ENCODE measurements at regions not wholly inside any gene's neighbourhood (a gene's known extent, or its start where the extent isn't known, plus 50 kb on each side); places are given as distances from the start of the nearest gene placed in this dataset.
A peak's percentile ranks its signal among the peaks of the same experiment; 100 is the strongest.

DNA sequence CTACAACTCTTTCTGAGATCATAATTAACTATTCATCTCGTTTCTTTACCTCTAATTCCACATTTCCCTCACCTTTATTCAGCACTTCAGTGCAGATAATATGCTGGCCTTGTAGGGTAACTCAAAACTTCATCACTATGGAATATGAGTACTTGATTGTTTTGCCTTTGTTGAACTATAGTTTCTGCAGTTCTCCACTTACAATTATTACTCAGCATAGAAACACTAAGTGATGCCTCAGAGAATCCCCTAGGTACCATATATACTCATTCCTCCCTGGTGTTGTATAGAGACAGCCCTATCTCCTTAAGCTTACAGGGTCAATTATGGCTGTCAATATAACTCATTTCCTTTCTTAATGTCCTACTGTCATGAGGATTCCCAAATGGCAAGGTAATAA is 380.6 kb upstream of the RBMS3 start:
- no peak overlapping the region for H3K4me3 ChIP-seq (ENCODE audit: insufficient read depth, low read depth, low read length)
- H3K27me3 ChIP-seq (ENCODE audit: control insufficient read depth, insufficient read depth, low read length): no peaks in the 10 kb centered on the region
- no peaks in the 10 kb centered on the region for H3K36me3 ChIP-seq (replicated peaks; ENCODE audit: control insufficient read depth, insufficient read depth, low read length)
- DNase-seq: no peak

- Histone ChIP-seq H3K4me3 (ENCODE audit: insufficient read depth, low read depth, low read length) (no peak overlapping the region), H3K36me3 (replicated peaks; ENCODE audit: control insufficient read depth, insufficient read depth, low read length) (no peaks in the 10 kb centered on the region), H3K27me3 (ENCODE audit: control insufficient read depth, insufficient read depth, low read length) (no peaks in the 10 kb centered on the region)
- DNase-seq: no peak
Measured at GRCh38 chr3:28901018-28901417, 379.9 kb upstream of the RBMS3 start.

DNA sequence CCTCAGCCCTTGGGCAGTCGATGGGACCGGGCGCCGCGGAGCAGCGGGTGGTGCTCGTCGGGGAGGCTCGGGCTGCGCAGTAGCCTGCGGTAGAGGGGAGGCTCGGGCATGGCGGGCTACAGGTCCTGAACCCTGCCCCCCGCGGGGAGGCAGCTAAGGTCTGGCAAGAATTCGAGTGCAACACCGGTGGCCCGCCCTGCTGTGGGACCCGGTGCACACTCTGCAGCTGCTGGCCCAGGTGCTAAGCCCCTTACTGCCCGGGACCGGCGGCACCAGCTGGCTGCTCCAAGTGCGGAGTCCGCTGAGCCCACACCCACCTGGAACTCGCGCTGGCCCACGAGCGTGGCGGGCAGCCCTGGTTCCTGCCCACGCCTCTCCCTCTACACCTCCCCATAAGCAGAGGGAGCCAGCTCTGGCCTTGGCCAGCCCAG is 377.7 kb upstream of the RBMS3 start:
- H3K4me3 ChIP-seq (ENCODE audit: insufficient read depth, low read depth, low read length): no peak overlapping the region
- no peak for DNase-seq
- no peaks in the 10 kb centered on the region for H3K36me3 ChIP-seq (replicated peaks; ENCODE audit: control insufficient read depth, insufficient read depth, low read length)
- no peaks in the 10 kb centered on the region for H3K27me3 ChIP-seq (ENCODE audit: control insufficient read depth, insufficient read depth, low read length)

DNA sequence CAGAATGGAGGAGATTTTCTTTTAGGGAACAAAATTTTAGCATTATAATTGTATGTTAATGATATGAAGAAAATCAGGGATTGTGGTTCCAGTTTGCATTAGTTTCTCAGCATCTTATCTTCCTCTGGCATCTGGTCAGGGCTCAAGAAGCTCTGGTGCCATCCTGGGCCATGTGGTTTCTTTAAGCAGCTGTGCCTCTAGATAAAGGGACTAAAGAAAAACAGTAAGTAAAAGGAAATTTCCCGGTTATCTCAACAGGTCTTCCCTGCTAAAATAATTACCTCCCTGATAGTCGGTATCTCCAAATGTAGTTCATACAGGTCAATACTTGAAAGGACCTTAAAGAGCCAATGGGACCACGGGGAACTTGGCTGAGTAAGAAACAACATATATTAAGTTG is 375.1 kb upstream of the RBMS3 start:
- Histone ChIP-seq H3K27me3 (ENCODE audit: control insufficient read depth, insufficient read depth, low read length) (no peaks in the 10 kb centered on the region), H3K4me3 (ENCODE audit: insufficient read depth, low read depth, low read length) (no peak overlapping the region), H3K36me3 (replicated peaks; ENCODE audit: control insufficient read depth, insufficient read depth, low read length) (no peaks in the 10 kb centered on the region)
- DNase-seq: no peak

DNA sequence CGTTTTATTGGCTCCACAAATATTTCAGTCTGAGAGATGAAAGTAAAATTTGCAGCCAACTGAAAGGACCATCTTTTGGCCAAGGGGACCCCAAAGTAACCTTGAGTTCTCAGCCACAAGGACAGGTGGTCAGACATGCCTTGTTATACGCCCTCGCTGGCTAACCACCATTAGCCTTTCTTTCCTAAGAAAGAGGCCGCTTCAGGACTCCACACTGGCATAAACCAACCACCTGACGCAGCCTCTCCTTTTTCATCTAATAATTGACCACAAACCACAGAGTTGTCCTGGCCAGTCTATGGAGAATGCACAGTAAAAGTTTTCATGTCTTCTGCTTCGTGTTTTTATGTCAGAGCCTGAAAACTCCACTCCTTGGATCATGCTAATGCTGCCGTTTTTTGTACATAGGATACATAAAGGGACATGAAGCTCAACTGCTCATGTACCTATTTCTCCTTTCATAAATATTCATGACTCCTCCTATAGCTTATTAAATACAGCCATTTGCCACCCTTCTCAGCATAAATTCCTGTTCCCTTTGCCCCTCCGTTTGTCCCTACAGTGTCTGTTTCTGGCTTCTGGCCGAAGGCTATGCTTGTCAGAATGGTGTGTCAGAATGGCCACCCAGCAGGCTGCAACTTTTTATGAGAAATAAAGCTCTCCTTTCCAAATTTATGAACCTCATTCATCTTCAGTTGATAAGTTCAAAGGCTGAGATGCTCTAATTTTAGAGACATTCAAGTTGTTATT is 374.1 kb upstream of the RBMS3 start:
- DNase-seq: no peak
- no peaks in the 10 kb centered on the region for H3K36me3 ChIP-seq (replicated peaks; ENCODE audit: control insufficient read depth, insufficient read depth, low read length)
- H3K27me3 ChIP-seq (ENCODE audit: control insufficient read depth, insufficient read depth, low read length): no peaks in the 10 kb centered on the region
- H3K4me3 ChIP-seq (ENCODE audit: insufficient read depth, low read depth, low read length): no peak overlapping the region

DNA sequence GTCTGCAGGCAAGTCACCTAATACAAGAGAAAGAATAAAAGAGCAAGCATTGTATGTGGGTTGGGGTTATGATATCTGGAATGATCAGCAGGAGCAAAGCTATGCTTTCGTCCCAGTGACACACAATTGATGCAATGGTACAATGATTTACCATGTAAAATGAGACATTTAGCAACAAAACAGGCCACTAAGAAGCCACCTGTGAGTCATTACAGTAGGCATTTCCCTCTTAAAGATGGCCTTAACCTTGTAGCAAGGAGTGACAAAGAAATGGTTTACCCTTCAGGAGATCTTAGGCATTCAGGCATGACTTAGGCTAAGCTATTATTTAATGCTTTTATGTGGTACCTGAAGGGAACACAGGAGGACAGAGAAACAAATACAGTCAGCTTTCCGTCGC is 373.3 kb upstream of the RBMS3 start:
- no peaks in the 10 kb centered on the region for H3K36me3 ChIP-seq (replicated peaks; ENCODE audit: control insufficient read depth, insufficient read depth, low read length)
- H3K4me3 ChIP-seq (ENCODE audit: insufficient read depth, low read depth, low read length): no peak overlapping the region
- H3K27me3 ChIP-seq (ENCODE audit: control insufficient read depth, insufficient read depth, low read length): no peaks in the 10 kb centered on the region
- DNase-seq: no peak

DNA sequence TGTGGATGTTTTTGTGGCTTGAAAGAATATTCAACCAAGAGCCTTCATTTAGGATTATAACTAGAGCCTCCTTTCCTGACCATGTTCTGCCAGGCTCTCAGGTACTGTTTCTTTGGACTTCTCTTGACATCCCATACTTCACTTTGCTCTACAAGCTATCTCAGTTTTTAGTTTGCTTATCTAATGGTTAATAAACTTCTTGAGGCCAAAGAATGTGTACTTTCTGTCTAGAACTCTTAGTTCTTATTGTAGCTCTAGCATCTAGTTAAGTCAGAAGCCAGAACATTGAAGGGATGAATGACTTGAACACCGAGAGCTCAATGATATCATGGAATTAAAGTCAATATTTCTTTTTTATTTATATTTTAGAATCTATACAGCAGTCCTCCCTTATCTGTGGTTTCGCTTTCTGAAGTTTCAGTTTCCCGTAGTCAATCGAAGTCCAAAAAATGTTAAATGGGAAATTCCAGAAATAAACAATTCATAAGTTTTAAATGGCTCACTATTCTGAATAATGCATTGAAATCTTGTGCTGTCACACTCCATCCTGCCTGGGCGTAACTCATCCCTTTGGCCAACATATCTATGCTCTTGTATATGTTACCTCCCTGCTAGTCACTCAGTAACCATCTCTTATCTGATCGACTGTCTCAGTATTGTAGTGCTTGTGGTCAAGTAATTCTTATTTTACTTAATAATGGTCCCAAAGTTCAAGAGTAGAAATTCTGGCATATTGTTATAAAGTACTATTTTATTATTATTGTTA is 368.6 kb upstream of the RBMS3 start:
- Histone ChIP-seq H3K36me3 (replicated peaks; ENCODE audit: control insufficient read depth, insufficient read depth, low read length) (no peaks in the 10 kb centered on the region), H3K4me3 (ENCODE audit: insufficient read depth, low read depth, low read length) (no peak overlapping the region), H3K27me3 (ENCODE audit: control insufficient read depth, insufficient read depth, low read length) (no peaks in the 10 kb centered on the region)
- DNase-seq: no peak

DNA sequence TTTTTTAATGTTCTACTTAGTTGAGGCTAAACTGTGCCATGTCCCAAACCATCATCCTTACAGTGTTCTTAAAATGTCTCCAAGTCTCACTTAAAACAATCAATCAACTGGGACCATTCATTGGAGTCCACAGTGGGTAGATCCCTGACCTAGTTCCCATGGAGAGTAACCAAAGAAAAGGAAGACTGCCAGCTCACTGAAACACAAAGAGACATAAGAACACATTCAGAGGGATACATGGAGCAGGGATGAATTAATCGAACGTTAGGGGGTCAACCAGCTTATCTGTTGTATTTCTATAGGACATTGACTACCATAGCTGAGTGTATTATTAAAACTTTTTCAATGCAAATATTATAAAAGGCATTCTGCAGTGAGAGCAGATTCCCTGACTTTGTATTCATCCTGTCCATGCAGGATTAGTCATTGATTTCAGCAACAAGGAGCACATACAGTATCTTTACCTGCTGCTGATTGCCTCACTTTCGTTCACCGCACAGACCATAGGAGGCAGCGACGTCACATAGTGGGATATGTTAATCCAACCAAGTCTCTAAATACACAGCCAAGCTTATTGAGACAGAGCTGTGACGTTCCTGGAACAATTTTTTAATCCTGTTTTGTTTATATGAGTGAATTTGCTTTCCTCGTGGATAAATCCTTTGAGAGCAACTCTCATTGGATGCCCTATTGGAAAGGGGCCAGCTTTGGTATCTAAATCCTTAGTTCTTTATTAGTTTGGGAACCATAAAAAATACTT is 364.9 kb upstream of the RBMS3 start:
- no peak overlapping the region for H3K4me3 ChIP-seq (ENCODE audit: insufficient read depth, low read depth, low read length)
- DNase-seq: peak; percentile 16
- no peaks in the 10 kb centered on the region for H3K27me3 ChIP-seq (ENCODE audit: control insufficient read depth, insufficient read depth, low read length)
- H3K36me3 ChIP-seq (replicated peaks; ENCODE audit: control insufficient read depth, insufficient read depth, low read length): no peaks in the 10 kb centered on the region

DNA sequence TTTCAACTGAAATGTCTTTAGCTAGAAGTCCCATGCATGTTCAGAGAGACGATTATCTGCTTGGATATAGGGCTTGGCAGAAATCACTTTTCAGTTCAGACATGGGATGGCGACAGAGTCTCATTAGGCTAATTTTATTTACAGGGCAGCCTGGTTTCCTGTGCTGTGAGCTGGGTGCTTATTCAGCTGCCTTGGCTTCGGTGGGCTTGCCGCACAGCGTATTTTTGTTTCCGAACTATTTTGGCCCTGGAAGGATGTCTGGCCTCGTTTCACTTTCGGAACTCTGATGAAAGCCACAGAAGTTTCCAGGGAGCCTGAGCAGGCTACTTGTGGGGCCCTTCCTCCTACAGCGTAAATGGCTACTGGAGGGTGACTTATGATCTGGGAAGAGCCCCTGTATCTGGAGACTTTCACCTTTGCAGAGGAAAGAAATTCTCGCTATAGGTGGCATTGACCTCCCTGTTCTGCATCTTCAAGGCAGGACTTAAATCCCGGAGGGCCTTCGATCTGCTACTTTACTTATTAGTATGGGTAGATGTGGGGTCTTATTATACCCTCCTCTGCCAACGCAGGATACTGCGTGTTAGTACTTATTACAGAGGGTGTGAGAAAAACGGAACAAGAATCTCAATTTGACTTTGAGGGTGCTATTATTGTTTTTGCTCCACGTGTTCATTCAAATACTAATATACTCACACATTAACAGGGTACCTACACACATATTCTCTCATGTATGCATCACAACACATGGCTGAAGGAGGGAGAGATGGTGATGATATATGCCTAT is 364.0 kb upstream of the RBMS3 start:
- no peak overlapping the region for H3K4me3 ChIP-seq (ENCODE audit: insufficient read depth, low read depth, low read length)
- H3K36me3 ChIP-seq (replicated peaks; ENCODE audit: control insufficient read depth, insufficient read depth, low read length): no peaks in the 10 kb centered on the region

GRCh38 chr3:28917895-28918475 is 362.9 kb upstream of the RBMS3 start:
- no peak for DNase-seq
- Histone ChIP-seq H3K36me3 (replicated peaks; ENCODE audit: control insufficient read depth, insufficient read depth, low read length) (no peaks in the 10 kb centered on the region), H3K27me3 (ENCODE audit: control insufficient read depth, insufficient read depth, low read length) (no peaks in the 10 kb centered on the region), H3K4me3 (ENCODE audit: insufficient read depth, low read depth, low read length) (no peak overlapping the region)

More for the DNA sequence above, 364.0 kb upstream of the RBMS3 start:
- no peaks in the 10 kb centered on the region for H3K27me3 ChIP-seq (ENCODE audit: control insufficient read depth, insufficient read depth, low read length)
- DNase-seq: peak; percentile 21

GRCh38 chr3:28922376-28922775 is 358.5 kb upstream of the RBMS3 start:
- DNase-seq: no peak
- Histone ChIP-seq H3K27me3 (ENCODE audit: control insufficient read depth, insufficient read depth, low read length) (no peaks in the 10 kb centered on the region), H3K4me3 (ENCODE audit: insufficient read depth, low read depth, low read length) (no peak overlapping the region)

GRCh38 chr3:28923994-28924393 is 356.9 kb upstream of the RBMS3 start:
- Histone ChIP-seq H3K4me3 (ENCODE audit: insufficient read depth, low read depth, low read length) (no peak overlapping the region), H3K27me3 (ENCODE audit: control insufficient read depth, insufficient read depth, low read length) (no peaks in the 10 kb centered on the region), H3K36me3 (replicated peaks; ENCODE audit: control insufficient read depth, insufficient read depth, low read length) (no peaks in the 10 kb centered on the region)
- DNase-seq: no peak

More at GRCh38 chr3:28922376-28922775, 358.5 kb upstream of the RBMS3 start:
- H3K36me3 ChIP-seq (replicated peaks; ENCODE audit: control insufficient read depth, insufficient read depth, low read length): no peaks in the 10 kb centered on the region

- Histone ChIP-seq H3K27me3 (ENCODE audit: control insufficient read depth, insufficient read depth, low read length) (no peaks in the 10 kb centered on the region), H3K36me3 (replicated peaks; ENCODE audit: control insufficient read depth, insufficient read depth, low read length) (no peaks in the 10 kb centered on the region), H3K4me3 (ENCODE audit: insufficient read depth, low read depth, low read length) (no peak overlapping the region)
- no peak for DNase-seq
Measured at GRCh38 chr3:28924744-28925360, 356.0 kb upstream of the RBMS3 start.

Measured in H7 (cell line).